SKM-1 (cell line): ENCODE measurements at regions not wholly inside any gene's neighbourhood (a gene's known extent, or its start where the extent isn't known, plus 50 kb on each side); places are given as distances from the start of the nearest gene placed in this dataset.
"Not testable (repeated sequence)": the region's sequence is repeated elsewhere in the genome, so short reads cannot be mapped to it uniquely, and the experiment has no call there.

ENCODE experiments used
- DNase-seq: peaks from one replicate; lab custom pipeline; 2025; ENCODE audit not compliant: unreplicated experiment; lab: John Stamatoyannopoulos, UW

- DNase-seq = no peak
Measured at GRCh38 chr5:158451993-158452672, 593.2 kb upstream of the CLINT1 start.

- no peak for DNase-seq
Measured at GRCh38 chr5:158451203-158451992, 592.5 kb upstream of the CLINT1 start.

- DNase-seq = no peak
Measured at GRCh38 chr5:158450751-158451171, 591.8 kb upstream of the CLINT1 start.

- DNase-seq = not testable (repeated sequence)
Measured at GRCh38 chr5:158446761-158447160, 587.8 kb upstream of the CLINT1 start.

GRCh38 chr5:158439204-158439603, 580.3 kb upstream of the CLINT1 start:
- DNase-seq = not testable (repeated sequence)

- no peak for DNase-seq
Measured at GRCh38 chr5:158436271-158437065, 577.5 kb upstream of the CLINT1 start.

- no peak for DNase-seq
Measured at GRCh38 chr5:158435161-158435616, 576.2 kb upstream of the CLINT1 start.

GRCh38 chr5:158434749-158435148, 575.8 kb upstream of the CLINT1 start:
- DNase-seq = no peak

GRCh38 chr5:158433634-158434033, 574.7 kb upstream of the CLINT1 start:
- DNase-seq = no peak

GRCh38 chr5:158431369-158432029, 572.6 kb upstream of the CLINT1 start:
- no peak for DNase-seq

GRCh38 chr5:158430798-158431167, 571.8 kb upstream of the CLINT1 start:
- DNase-seq = no peak

- DNase-seq = no peak
Measured at GRCh38 chr5:158430166-158430797, 571.3 kb upstream of the CLINT1 start.

- no peak for DNase-seq
Measured at GRCh38 chr5:158429564-158429963, 570.6 kb upstream of the CLINT1 start.

GRCh38 chr5:158423623-158424200, 564.8 kb upstream of the CLINT1 start:
- DNase-seq = no peak

- no peak for DNase-seq
Measured at GRCh38 chr5:158422653-158423515, 563.9 kb upstream of the CLINT1 start.

- DNase-seq = no peak
Measured at GRCh38 chr5:158421319-158421718, 562.4 kb upstream of the CLINT1 start.

GRCh38 chr5:158419186-158419585, 560.2 kb upstream of the CLINT1 start:
- no peak for DNase-seq

- DNase-seq = no peak
Measured at GRCh38 chr5:158414780-158415179, 555.8 kb upstream of the CLINT1 start.

- no peak for DNase-seq
Measured at GRCh38 chr5:158414333-158414762, 555.4 kb upstream of the CLINT1 start.
